Activated naive CD8-positive, alpha-beta T cell treated with anti-CD3 and anti-CD28 coated beads, Interleukin-2, amount 10 ng/mL, durations not matched to agents 7 days and 5 days (primary cell): ENCODE measurements at regions not wholly inside any gene's neighbourhood (a gene's known extent, or its start where the extent isn't known, plus 50 kb on each side); places are given as distances from the start of the nearest gene placed in this dataset.
"Not testable (repeated sequence)": the region's sequence is repeated elsewhere in the genome, so short reads cannot be mapped to it uniquely, and the experiment has no call there.

ENCODE experiments used
- ATAC-seq: fragments of 150-1000 bp; cut with Tn5 transposase; one replicate; pipeline ENCODE4 v1.10.0; 2021; ENCODE audit warnings: low read depth, moderate library complexity
- POLR2A ChIA-PET: fragments of 350-600 bp; sonication (Branson Sonifier 250); formaldehyde crosslinking; loops from one replicate; lab custom pipeline; 2021; ENCODE audit warnings: antibody characterized with exemption; lab: Charles Lee
- DNase-seq: peaks from one replicate; pipeline ENCODE4 v3.0.0; 2021
- H3K27ac Mint-ChIP-seq: one replicate; pipeline ENCODE4 v1.8.0; 2022; ENCODE audit warnings: mild to moderate bottlenecking, mixed read lengths
- H3K27me3 Mint-ChIP-seq: one replicate; pipeline ENCODE4 v1.8.0; 2022; ENCODE audit warnings: mild to moderate bottlenecking, moderate library complexity, mixed read lengths
- H3K36me3 Mint-ChIP-seq: one replicate; pipeline ENCODE4 v1.8.0; 2021; ENCODE audit warnings: mild to moderate bottlenecking, mixed read lengths
- H3K4me1 Mint-ChIP-seq: one replicate; pipeline ENCODE4 v1.8.0; 2021; ENCODE audit warnings: mixed read lengths
- H3K4me3 Mint-ChIP-seq: one replicate; pipeline ENCODE4 v1.8.0; 2022; ENCODE audit warnings: mild to moderate bottlenecking, moderate library complexity, mixed read lengths
- H3K9me3 Mint-ChIP-seq: one replicate; pipeline ENCODE4 v1.8.0; 2021; ENCODE audit warnings: mixed read lengths

- Mint-ChIP-seq H3K4me1 (no peaks in the 10 kb centered on the region), H3K9me3 (peaks cover 1% of the 10 kb centered on the region), H3K4me3 (no peak overlapping the region), H3K27me3 (no peaks in the 10 kb centered on the region), H3K27ac (no peak overlapping the region), H3K36me3 (no peaks in the 10 kb centered on the region)
- DNase-seq (no peak), ATAC-seq (no peak)
- POLR2A ChIA-PET: no interaction called here
Measured at GRCh38 chr2:184452907-184453306, 145.4 kb upstream of the ZNF804A start.

DNA sequence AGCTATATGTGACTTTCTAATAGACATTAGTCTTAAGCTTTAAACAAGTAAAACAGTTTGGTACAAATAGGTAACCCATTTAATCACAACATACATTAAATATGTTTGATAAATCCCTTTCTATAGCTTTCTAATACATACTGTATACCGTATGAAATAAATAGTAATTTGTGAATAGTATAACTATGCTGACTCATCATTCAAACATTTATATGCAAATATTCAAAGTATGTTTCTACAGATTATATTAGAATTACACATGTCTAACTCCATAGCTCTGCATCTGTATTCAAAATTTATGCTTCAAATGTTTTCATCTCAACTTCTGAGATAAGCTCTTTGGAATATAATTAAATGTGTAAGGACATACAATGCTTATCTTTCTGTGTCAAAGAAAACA is 142.7 kb upstream of the ZNF804A start:
- Mint-ChIP-seq H3K4me1 (no peaks in the 10 kb centered on the region), H3K9me3 (peaks cover 1% of the 10 kb centered on the region), H3K36me3 (no peaks in the 10 kb centered on the region), H3K27me3 (no peaks in the 10 kb centered on the region), H3K4me3 (no peak overlapping the region), H3K27ac (no peak overlapping the region)
- DNase-seq (no peak), ATAC-seq (no peak)
- POLR2A ChIA-PET: no interaction called here

DNA sequence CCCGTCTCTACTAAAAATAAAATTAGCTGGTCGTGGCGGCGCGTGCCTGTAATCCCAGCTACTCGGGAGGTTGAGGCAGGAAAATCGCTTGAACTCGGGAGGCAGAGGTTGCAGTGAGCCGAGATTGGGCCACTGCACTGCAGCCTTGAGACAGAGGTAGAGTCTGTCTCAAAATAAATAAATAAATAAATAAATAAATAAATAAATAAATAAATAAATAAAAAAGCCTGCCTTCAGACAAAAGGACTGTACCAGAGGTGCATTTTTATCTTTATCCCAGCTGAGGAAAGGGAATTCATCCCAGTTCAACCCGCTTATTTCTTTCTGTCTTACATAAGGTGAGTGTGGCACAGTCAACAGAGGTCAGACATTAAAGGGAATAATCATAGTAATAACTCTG is 141.6 kb upstream of the ZNF804A start:
- DNase-seq, H3K4me1 Mint-ChIP-seq, POLR2A ChIA-PET: not testable (repeated sequence)

DNA sequence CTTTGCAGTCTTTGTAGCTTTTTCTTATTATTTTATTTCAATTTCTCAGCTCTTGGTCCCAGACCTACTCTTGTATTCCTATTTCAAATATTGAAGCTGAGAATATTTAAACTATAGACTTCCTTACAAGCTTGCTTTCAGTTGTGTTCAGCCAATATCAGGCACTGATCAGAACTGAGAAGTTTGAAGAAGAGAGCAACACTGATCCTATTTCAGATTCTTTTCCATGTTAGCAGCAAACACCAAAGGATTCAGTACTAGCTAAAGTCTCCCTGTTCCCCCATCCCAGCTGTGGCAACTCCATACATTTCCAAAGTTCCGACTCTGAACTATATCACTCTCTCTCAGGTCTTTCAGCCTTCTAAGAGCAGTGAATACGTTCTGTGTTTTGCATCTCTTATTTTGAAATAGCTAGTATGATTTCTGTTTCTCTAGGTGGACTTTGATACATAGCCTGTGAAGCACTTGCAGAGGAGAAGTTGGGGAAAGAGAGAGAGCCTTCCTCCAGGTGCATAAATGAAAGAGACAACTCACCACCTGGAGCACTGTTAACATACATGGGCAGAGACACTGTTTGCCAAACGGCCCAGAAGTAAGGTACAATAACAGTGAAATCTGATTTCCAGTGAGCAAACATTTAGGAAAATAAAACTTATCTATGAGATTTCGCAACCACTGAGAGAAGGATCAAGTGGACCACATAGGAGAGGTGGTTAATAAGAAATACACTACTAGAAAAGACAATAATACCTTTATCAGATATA is 135.0 kb upstream of the ZNF804A start:
- POLR2A ChIA-PET: no interaction called here
- ATAC-seq: no peak
- H3K4me3 Mint-ChIP-seq: no peak overlapping the region
- H3K9me3 Mint-ChIP-seq: no peaks in the 10 kb centered on the region
- no peaks in the 10 kb centered on the region for H3K36me3 Mint-ChIP-seq
- no peak for DNase-seq
- no peak overlapping the region for H3K27ac Mint-ChIP-seq
- no peaks in the 10 kb centered on the region for H3K27me3 Mint-ChIP-seq
- H3K4me1 Mint-ChIP-seq: no peaks in the 10 kb centered on the region

More for the DNA sequence above, 141.6 kb upstream of the ZNF804A start:
- not testable (repeated sequence) for H3K9me3 Mint-ChIP-seq, H3K27me3 Mint-ChIP-seq, H3K36me3 Mint-ChIP-seq, H3K27ac Mint-ChIP-seq, ATAC-seq, H3K4me3 Mint-ChIP-seq

DNA sequence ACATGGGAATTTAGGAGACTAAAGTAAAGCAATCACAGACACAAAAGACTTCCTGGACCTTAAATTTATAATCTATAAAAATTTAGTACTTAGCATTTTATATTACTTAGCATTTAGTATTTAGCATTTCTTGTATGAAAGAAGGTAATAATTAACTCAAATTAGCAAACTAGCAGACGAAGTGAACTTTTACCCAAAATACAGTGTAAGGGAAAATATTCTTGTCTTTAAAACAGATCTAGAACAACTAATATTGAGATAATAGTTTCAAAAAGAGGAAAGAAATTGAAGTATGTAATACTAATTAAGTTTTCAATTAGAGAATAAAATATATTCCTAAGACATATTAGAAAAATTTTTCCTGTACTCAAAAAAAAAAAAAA is 134.5 kb upstream of the ZNF804A start:
- H3K9me3 Mint-ChIP-seq: no peaks in the 10 kb centered on the region
- ATAC-seq (no peak), DNase-seq (no peak)
- no peak overlapping the region for H3K4me3 Mint-ChIP-seq
- POLR2A ChIA-PET: no interaction called here
- no peak overlapping the region for H3K27ac Mint-ChIP-seq
- H3K27me3 Mint-ChIP-seq: no peaks in the 10 kb centered on the region
- H3K36me3 Mint-ChIP-seq: no peaks in the 10 kb centered on the region
- no peaks in the 10 kb centered on the region for H3K4me1 Mint-ChIP-seq

- Mint-ChIP-seq H3K9me3 (peaks cover 3% of the 10 kb centered on the region), H3K4me1 (no peaks in the 10 kb centered on the region), H3K27me3 (no peaks in the 10 kb centered on the region), H3K4me3 (no peak overlapping the region), H3K36me3 (no peaks in the 10 kb centered on the region), H3K27ac (no peak overlapping the region)
- ATAC-seq (no peak), DNase-seq (no peak)
- POLR2A ChIA-PET: no interaction called here
Measured at GRCh38 chr2:184468826-184469225, 129.5 kb upstream of the ZNF804A start.

GRCh38 chr2:184472481-184472880 is 125.8 kb upstream of the ZNF804A start:
- ATAC-seq (no peak), DNase-seq (no peak)
- Mint-ChIP-seq H3K27ac (no peak overlapping the region), H3K27me3 (no peaks in the 10 kb centered on the region), H3K9me3 (peaks cover 3% of the 10 kb centered on the region), H3K36me3 (no peaks in the 10 kb centered on the region), H3K4me1 (no peaks in the 10 kb centered on the region), H3K4me3 (no peak overlapping the region)
- POLR2A ChIA-PET: no interaction called here

- Mint-ChIP-seq H3K27me3 (no peaks in the 10 kb centered on the region), H3K27ac (no peak overlapping the region), H3K4me3 (no peak overlapping the region), H3K36me3 (no peaks in the 10 kb centered on the region), H3K4me1 (no peaks in the 10 kb centered on the region), H3K9me3 (peaks cover 1% of the 10 kb centered on the region)
- DNase-seq (no peak), ATAC-seq (no peak)
- POLR2A ChIA-PET: no interaction called here
Measured at GRCh38 chr2:184481865-184482264, 116.5 kb upstream of the ZNF804A start.

GRCh38 chr2:184498936-184499335 is 99.4 kb upstream of the ZNF804A start:
- Mint-ChIP-seq H3K27me3 (no peaks in the 10 kb centered on the region), H3K36me3 (no peaks in the 10 kb centered on the region), H3K4me1 (no peaks in the 10 kb centered on the region), H3K9me3 (no peaks in the 10 kb centered on the region), H3K27ac (no peak overlapping the region), H3K4me3 (no peak overlapping the region)
- no peak for DNase-seq
- ATAC-seq: no peak
- POLR2A ChIA-PET: no interaction called here

DNA sequence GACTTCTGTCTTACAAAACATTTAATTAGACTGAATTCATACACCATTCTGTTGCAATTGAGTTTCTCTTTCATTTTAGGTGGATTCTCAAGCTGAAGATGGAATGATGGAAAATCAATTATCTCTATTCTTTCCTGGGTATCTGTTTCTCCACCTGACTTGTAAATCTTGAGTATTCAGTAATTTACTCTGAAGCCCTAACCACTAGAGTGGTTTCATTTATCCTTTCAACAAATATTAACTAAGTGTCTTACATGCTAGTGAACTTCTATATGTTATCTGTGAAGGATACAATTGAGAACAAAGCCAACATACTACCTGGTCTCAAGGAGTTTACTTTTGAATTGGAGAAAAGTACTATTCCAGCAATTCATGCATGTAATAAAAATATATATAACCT is 94.1 kb upstream of the ZNF804A start:
- ATAC-seq: no peak
- DNase-seq: no peak
- no peaks in the 10 kb centered on the region for H3K36me3 Mint-ChIP-seq
- H3K4me1 Mint-ChIP-seq: no peaks in the 10 kb centered on the region
- no peak overlapping the region for H3K4me3 Mint-ChIP-seq
- H3K27ac Mint-ChIP-seq: no peak overlapping the region
- no peaks in the 10 kb centered on the region for H3K9me3 Mint-ChIP-seq
- H3K27me3 Mint-ChIP-seq: no peaks in the 10 kb centered on the region
- POLR2A ChIA-PET: no interaction called here

- peaks cover 3% of the 10 kb centered on the region for H3K9me3 Mint-ChIP-seq
- no peak overlapping the region for H3K4me3 Mint-ChIP-seq
- no peaks in the 10 kb centered on the region for H3K36me3 Mint-ChIP-seq
- ATAC-seq (no peak), DNase-seq (no peak)
- POLR2A ChIA-PET: no interaction called here
- no peaks in the 10 kb centered on the region for H3K4me1 Mint-ChIP-seq
- H3K27me3 Mint-ChIP-seq: no peaks in the 10 kb centered on the region
- H3K27ac Mint-ChIP-seq: no peak overlapping the region
Measured at GRCh38 chr2:184507254-184507653, 91.1 kb upstream of the ZNF804A start.

- Mint-ChIP-seq H3K9me3 (no peaks in the 10 kb centered on the region), H3K27ac (no peak overlapping the region), H3K4me1 (no peaks in the 10 kb centered on the region), H3K27me3 (no peaks in the 10 kb centered on the region), H3K36me3 (no peaks in the 10 kb centered on the region), H3K4me3 (no peak overlapping the region)
- ATAC-seq (no peak), DNase-seq (no peak)
- POLR2A ChIA-PET: no interaction called here
Measured at GRCh38 chr2:184517402-184517801, 80.9 kb upstream of the ZNF804A start.

GRCh38 chr2:184520441-184520840 is 77.9 kb upstream of the ZNF804A start:
- Mint-ChIP-seq H3K4me1 (no peaks in the 10 kb centered on the region), H3K9me3 (no peaks in the 10 kb centered on the region), H3K27ac (no peak overlapping the region), H3K27me3 (no peaks in the 10 kb centered on the region), H3K4me3 (no peak overlapping the region), H3K36me3 (no peaks in the 10 kb centered on the region)
- DNase-seq: no peak
- ATAC-seq: no peak
- POLR2A ChIA-PET: no interaction called here

GRCh38 chr2:184523732-184524131 is 74.6 kb upstream of the ZNF804A start:
- ATAC-seq: no peak
- H3K9me3 Mint-ChIP-seq: peaks cover 5% of the 10 kb centered on the region
- no peaks in the 10 kb centered on the region for H3K4me1 Mint-ChIP-seq
- no peak for DNase-seq
- H3K4me3 Mint-ChIP-seq: no peak overlapping the region
- no peak overlapping the region for H3K27ac Mint-ChIP-seq
- no peaks in the 10 kb centered on the region for H3K36me3 Mint-ChIP-seq
- H3K27me3 Mint-ChIP-seq: no peaks in the 10 kb centered on the region
- POLR2A ChIA-PET: no interaction called here
